Ovary (tissue), 7 donors: ENCODE measurements at regions not wholly inside any gene's neighbourhood (a gene's known extent, or its start where the extent isn't known, plus 50 kb on each side); places are given as distances from the start of the nearest gene placed in this dataset.
A peak's percentile ranks its signal among the peaks of the same experiment; 100 is the strongest.
"Not testable (repeated sequence)": the region's sequence is repeated elsewhere in the genome, so short reads cannot be mapped to it uniquely, and the experiment has no call there.

Experiments used
- DNase-seq, 5 donors: peaks; one replicate each; pipeline ENCODE4 v3.0.0-alpha.2; 2019 to 2020
- H3K27ac ChIP-seq, 2 donors: fragments of 200-600 bp; one replicate each; pipeline versions ENCODE4 v1.5.1 to v1.8.0; 2019 to 2022
- H3K27me3 ChIP-seq: fragments of 200-600 bp; one replicate; pipeline ENCODE4 v1.8.0; 2022
- H3K36me3 ChIP-seq: fragments of 200-600 bp; sonication (generic); one replicate; pipeline ENCODE4 v1.5.1; 2019
- H3K4me1 ChIP-seq: one replicate; pipeline ENCODE4 v1.8.1; 2013; ENCODE audit warnings: mild to moderate bottlenecking, moderate library complexity; ENCODE audit not compliant: insufficient read depth
- H3K4me3 ChIP-seq: fragments of 200-600 bp; sonication (generic); one replicate; pipeline ENCODE4 v1.5.1; 2017
- H3K9me3 ChIP-seq, 2 donors: fragments of 200-600 bp in 1 of 2; sonication (generic) in 1 of 2; one replicate each; pipeline versions ENCODE4 v1.5.1 to v1.8.1; 2013 to 2019; ENCODE audit warnings: mild to moderate bottlenecking in 1 of 2, moderate library complexity in 1 of 2
- CTCF ChIP-seq, 3 donors: fragments of 450-650 bp in 2 of 3; fragments of 200-600 bp in 1 of 3; IDR thresholded peaks; one replicate each; pipeline versions ENCODE4 v1.5.1 to v1.8.0; 2016 to 2022; ENCODE audit warnings: antibody characterized with exemption in 3 of 3, mild to moderate bottlenecking in 1 of 3
- EP300 ChIP-seq: sonication (generic); formaldehyde crosslinking; IDR thresholded peaks from one replicate; pipeline ENCODE4 v1.6.1; 2017; ENCODE audit warnings: antibody characterized with exemption
- POLR2A ChIP-seq: fragments of 450-650 bp; IDR thresholded peaks from one replicate; pipeline ENCODE4 v1.6.1; 2017; ENCODE audit warnings: antibody characterized with exemption, mild to moderate bottlenecking, moderate library complexity
- WGBS, 3 donors: extraction: QIAGEN DNeasy Blood & Tissue Kit in 1 of 3; methylation state at CpG; one replicate each; pipeline versions ENCODE4 v1.1.5 to v1.1.7; 2013 to 2017; 5-methylcytosine and 5-hydroxymethylcytosine counted together
- intact Hi-C, 4 donors: fragments of 100-400 bp; cut with DNase I; formaldehyde crosslinking; loops; one replicate each; pipeline versions ENCODE4 v1.11.0 to v1.15.1; 2022 to 2023
- donor health status: DM: no; HTN: no; CAD: no; lungs with moderate emphysema.
- donor health status: DM: no; HTN: no; CAD: no.
- donor health status: Bipolar disorder and iron deficiency.
- donor health status: DM: no; HTN: no; CAD: no.
- donor health status: DM: yes; HTN: yes; CAD: no.

DNA sequence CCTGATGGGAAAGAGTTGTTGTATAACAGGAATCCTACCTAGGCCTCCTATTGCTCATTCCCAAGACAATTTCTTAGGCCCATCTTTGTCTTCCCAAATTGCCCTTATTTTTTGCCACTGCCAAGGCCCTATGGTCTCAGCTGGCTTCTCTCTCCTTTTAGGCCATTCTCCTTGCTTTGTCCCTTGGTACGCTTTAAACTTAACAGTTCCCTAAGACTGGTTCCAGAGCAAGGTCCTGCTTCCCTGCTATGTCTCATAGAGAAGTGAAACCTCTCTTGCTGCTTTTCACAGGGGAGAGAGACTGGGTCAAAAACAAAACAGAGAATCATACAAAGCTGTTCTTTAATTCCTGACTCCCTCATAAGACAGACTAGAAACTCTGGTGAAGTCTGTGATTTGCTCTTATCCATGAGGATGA lies 77.1 kb downstream of the XCL2 start:
- Histone ChIP-seq H3K4me3 (no peak overlapping the region), H3K27me3 (no peaks in the 10 kb centered on the region), H3K4me1 (peaks cover 8% of the 10 kb centered on the region), H3K36me3 (no peaks in the 10 kb centered on the region), H3K9me3 (no peaks in the 10 kb centered on the region), H3K27ac (no peak overlapping the region)
- 84 to 97% (median 95%) methylated on average over 1 of the region's 1 CpG for WGBS, 3 donors
- intact Hi-C loops: no loop called here
- TF ChIP-seq POLR2A: no peak
- TF ChIP-seq CTCF (IDR thresholded peaks at IDR 0.05): no peak
- no peak for TF ChIP-seq EP300
- DNase-seq: no peak

- TF ChIP-seq POLR2A (no peak), CTCF (IDR thresholded peaks at IDR 0.05) (no peak), EP300 (no peak)
- peaks cover 8% of the 10 kb centered on the region for H3K4me1 ChIP-seq
- DNase-seq: peak in 3 of 5 donors; percentile 25 to 28 (median 26)
- no peaks in the 10 kb centered on the region for H3K27me3 ChIP-seq
- no peaks in the 10 kb centered on the region for H3K36me3 ChIP-seq
- intact Hi-C loops: no loop called here
- 10 to 16% (median 13%) methylated on average over 5 of the region's 5 CpGs for WGBS, 3 donors
- no peaks in the 10 kb centered on the region for H3K9me3 ChIP-seq
- H3K4me3 ChIP-seq: no peak overlapping the region
- no peak overlapping the region for H3K27ac ChIP-seq
Observed at GRCh38 chr1:168466092-168466713, 77.6 kb downstream of the XCL2 start.

DNA sequence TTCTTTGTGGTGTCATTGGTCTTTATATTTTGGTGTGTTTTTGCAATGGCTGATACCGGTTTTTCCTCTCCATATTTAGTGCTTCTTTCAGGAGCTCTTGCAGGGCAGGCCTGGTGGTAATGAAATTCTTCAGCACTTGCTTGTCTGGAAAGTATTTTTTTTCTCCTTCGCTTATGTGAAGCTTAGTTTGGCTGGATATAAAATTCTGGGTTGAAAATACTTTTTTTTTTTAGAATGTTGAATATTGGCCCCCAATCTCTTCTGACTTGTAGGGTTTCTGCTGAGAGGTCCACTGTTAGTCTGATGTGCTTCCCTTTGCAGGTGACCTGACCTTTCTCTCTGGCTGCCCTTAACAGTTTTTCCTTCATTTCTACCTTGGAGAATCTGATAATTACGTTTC lies 82.7 kb downstream of the XCL2 start:
- H3K4me3 ChIP-seq, intact Hi-C loops, H3K36me3 ChIP-seq, H3K4me1 ChIP-seq, H3K27me3 ChIP-seq, DNase-seq, H3K27ac ChIP-seq, H3K9me3 ChIP-seq: not testable (repeated sequence)
- WGBS, 3 donors: 93 to 96% (median 94%) methylated on average over 3 of the region's 3 CpGs

GRCh38 chr1:168457296-168457695 lies 86.5 kb downstream of the XCL2 start:
- H3K4me3 ChIP-seq, H3K9me3 ChIP-seq, H3K27ac ChIP-seq, H3K36me3 ChIP-seq, DNase-seq, H3K4me1 ChIP-seq, H3K27me3 ChIP-seq, intact Hi-C loops: not testable (repeated sequence)
- 85 to 87% (median 87%) methylated on average over 8 of the region's 8 CpGs for WGBS, 3 donors

- H3K27me3 ChIP-seq: no peaks in the 10 kb centered on the region
Observed at GRCh38 chr1:168455764-168456163, 88.0 kb downstream of the XCL2 start.

More at GRCh38 chr1:168455764-168456163, 88.0 kb downstream of the XCL2 start:
- H3K4me1 ChIP-seq: no peaks in the 10 kb centered on the region
- H3K9me3 ChIP-seq: no peaks in the 10 kb centered on the region
- DNase-seq: no peak
- intact Hi-C loops: no loop called here
- TF ChIP-seq CTCF (IDR thresholded peaks at IDR 0.05): no peak
- no peak for TF ChIP-seq POLR2A
- TF ChIP-seq EP300: no peak
- H3K36me3 ChIP-seq: no peaks in the 10 kb centered on the region
- no peak overlapping the region for H3K27ac ChIP-seq
- no peak overlapping the region for H3K4me3 ChIP-seq
- WGBS, 3 donors: 90 to 96% (median 91%) methylated on average over 2 of the region's 2 CpGs
